AG04450 (cell line): ENCODE measurements at regions not wholly inside any gene's neighbourhood (a gene's known extent, or its start where the extent isn't known, plus 50 kb on each side); places are given as distances from the start of the nearest gene placed in this dataset.

Source experiments
- CTCF ChIA-PET: fragments of 300-600, 350-600 bp; formaldehyde crosslinking; extraction: SDS; loops from one replicate; lab custom pipeline; 2022; ENCODE audit warnings: antibody characterized with exemption, inconsistent platforms; lab: Charles Lee
- POLR2A ChIA-PET: fragments of 350-600 bp; formaldehyde crosslinking; extraction: SDS; loops from one replicate; lab custom pipeline; 2021; ENCODE audit warnings: antibody characterized with exemption, inconsistent platforms; lab: Yijun Ruan, JAX
- DNase-seq: peaks from one replicate; pipeline ENCODE4 v3.0.0-alpha.2; 2011; ENCODE audit warnings: low read depth, low spot score
- H3K27ac ChIP-seq: one replicate; pipeline ENCODE4 v1.5.1; 2012; ENCODE audit warnings: low read depth, low read length, control low read depth
- H3K27me3 ChIP-seq: one replicate; pipeline ENCODE4 v1.6.0; 2012; ENCODE audit warnings: low read length; ENCODE audit not compliant: control insufficient read depth, insufficient read depth
- H3K4me3 ChIP-seq: 2 replicates; pipeline ENCODE4 v1.5.1; 2011; ENCODE audit warnings: mild to moderate bottlenecking, low read depth, low read length, control low read depth
- H3K9me3 ChIP-seq: 2 replicates; pipeline ENCODE4 v1.5.1; 2012; ENCODE audit warnings: low read length; ENCODE audit not compliant: control insufficient read depth, insufficient read depth
- CTCF ChIP-seq: IDR thresholded peaks from 2 replicates; pipeline ENCODE4 v1.5.1; 2011; ENCODE audit warnings: low read depth, low read length, control low read depth, inconsistent platforms

GRCh38 chr2:196336715-196337114 lies 165.3 kb upstream of the STK17B start:
- Histone ChIP-seq H3K27me3 (no peaks in the 10 kb centered on the region), H3K4me3 (no peak overlapping the region), H3K27ac (peak overlapping the region; percentile 4), H3K9me3 (no peaks in the 10 kb centered on the region)
- ChIA-PET CTCF (interaction anchor here (0.6 to 6.8 kb wide), 53 partner anchors 10 to 672 kb away, joined by 3 to 144 read pairs (median 5); partner anchors contain the start of gene DNAH7), POLR2A (interaction anchor here (0.6 to 1.7 kb wide), 3 partner anchors 39 to 972 kb away, joined by 3 to 6 read pairs (median 5); no protein-coding TSS in a partner anchor)
- DNase-seq, result no peak
- TF ChIP-seq CTCF, result no peak

GRCh38 chr2:196337208-196337953 lies 166.0 kb upstream of the STK17B start:
- POLR2A ChIA-PET, result interaction anchor here (1.0 to 1.7 kb wide), 2 partner anchors 39 to 259 kb away, joined by 5 to 6 read pairs; no protein-coding TSS in a partner anchor
- DNase-seq, result no peak
- peak; percentile 60 for TF ChIP-seq CTCF
- Histone ChIP-seq H3K27ac (no peak overlapping the region), H3K4me3 (no peak overlapping the region), H3K27me3 (no peaks in the 10 kb centered on the region), H3K9me3 (no peaks in the 10 kb centered on the region)
- CTCF ChIA-PET, result interaction anchor here (0.6 to 6.8 kb wide), 60 partner anchors 8 to 585 kb away, joined by 3 to 144 read pairs (median 4); partner anchors contain the start of gene DNAH7

GRCh38 chr2:196338440-196338839 lies 167.1 kb upstream of the STK17B start:
- CTCF ChIA-PET, result interaction anchor here (0.6 to 6.8 kb wide), 19 partner anchors 9 to 418 kb away, joined by 3 to 144 read pairs (median 4); partner anchors contain the start of gene DNAH7

GRCh38 chr2:196341277-196341841 lies 170.0 kb upstream of the STK17B start:
- CTCF ChIA-PET, result interaction anchor here (0.6 to 1.9 kb wide), 3 partner anchors 112 to 580 kb away, joined by 4 to 7 read pairs (median 6); no protein-coding TSS in a partner anchor
- Histone ChIP-seq H3K4me3 (no peak overlapping the region), H3K27me3 (no peaks in the 10 kb centered on the region), H3K27ac (no peak overlapping the region), H3K9me3 (no peaks in the 10 kb centered on the region)
- no peak for TF ChIP-seq CTCF
- DNase-seq, result no peak
- POLR2A ChIA-PET, result no interaction called here

More at GRCh38 chr2:196338440-196338839, 167.1 kb upstream of the STK17B start:
- Histone ChIP-seq H3K9me3 (no peaks in the 10 kb centered on the region), H3K27me3 (no peaks in the 10 kb centered on the region), H3K4me3 (no peak overlapping the region), H3K27ac (no peak overlapping the region)
- DNase-seq, result no peak
- POLR2A ChIA-PET, result no interaction called here
- no peak for TF ChIP-seq CTCF
